Activated CD4-positive, alpha-beta T cell treated with anti-CD3 and anti-CD28 coated beads, Interleukin-2, Interleukin-6, amounts not matched to agents 100 ng/mL and 50 ng/mL, durations not matched to agents 16 hours and 8 hours (primary cell): ENCODE measurements at regions not wholly inside any gene's neighbourhood (a gene's known extent, or its start where the extent isn't known, plus 50 kb on each side); places are given as distances from the start of the nearest gene placed in this dataset.

Experiments used
- DNase-seq: peaks from one replicate; pipeline ENCODE4 v3.0.0-alpha.2; 2020

GRCh38 chr7:132072873-132073272 lies 503.4 kb downstream of the PLXNA4 start:
- no peak for DNase-seq

- no peak for DNase-seq
These were observed 504.1 kb downstream of the PLXNA4 start for GRCh38 chr7:132072165-132072564.

- no peak for DNase-seq
These were observed 507.0 kb downstream of the PLXNA4 start for GRCh38 chr7:132069306-132069705.

- DNase-seq, result no peak
These were observed 509.5 kb downstream of the PLXNA4 start for GRCh38 chr7:132066761-132067171.

- no peak for DNase-seq
These were observed 509.7 kb upstream of the PODXL start for GRCh38 chr7:132065989-132066603.

GRCh38 chr7:132065193-132065988 lies 509.0 kb upstream of the PODXL start:
- DNase-seq, result no peak

- no peak for DNase-seq
These were observed 507.4 kb upstream of the PODXL start for GRCh38 chr7:132063800-132064199.

- DNase-seq, result no peak
These were observed 505.5 kb upstream of the PODXL start for GRCh38 chr7:132061937-132062336.

GRCh38 chr7:132059141-132059540 lies 502.7 kb upstream of the PODXL start:
- DNase-seq, result no peak

- DNase-seq, result no peak
These were observed 499.1 kb upstream of the PODXL start for GRCh38 chr7:132055336-132056120.

GRCh38 chr7:132053871-132054270 lies 497.4 kb upstream of the PODXL start:
- DNase-seq, result no peak

GRCh38 chr7:132051311-132051710 lies 494.9 kb upstream of the PODXL start:
- DNase-seq, result no peak

- peak; percentile 36 for DNase-seq
These were observed 493.3 kb upstream of the PODXL start for GRCh38 chr7:132049462-132050304.

- no peak for DNase-seq
These were observed 489.1 kb upstream of the PODXL start for GRCh38 chr7:132045481-132045980.

- no peak for DNase-seq
These were observed 488.6 kb upstream of the PODXL start for GRCh38 chr7:132045002-132045401.

GRCh38 chr7:132044247-132044646 lies 487.8 kb upstream of the PODXL start:
- DNase-seq, result no peak

- DNase-seq, result no peak
These were observed 484.7 kb upstream of the PODXL start for GRCh38 chr7:132041108-132041507.

GRCh38 chr7:132035517-132036362 lies 479.3 kb upstream of the PODXL start:
- DNase-seq, result no peak

- no peak for DNase-seq
These were observed 478.5 kb upstream of the PODXL start for GRCh38 chr7:132034748-132035416.

GRCh38 chr7:132030883-132031282 lies 474.5 kb upstream of the PODXL start:
- no peak for DNase-seq

- no peak for DNase-seq
These were observed 473.7 kb upstream of the PODXL start for GRCh38 chr7:132030086-132030568.
